H1 (cell line): ENCODE measurements at regions not wholly inside any gene's neighbourhood (a gene's known extent, or its start where the extent isn't known, plus 50 kb on each side); places are given as distances from the start of the nearest gene placed in this dataset.

ENCODE experiments used
- CTCF ChIA-PET: fragments of 300-600 bp; sonication (Branson Sonifier 250); formaldehyde crosslinking; loops from one replicate; lab custom pipeline; 2021; ENCODE audit not compliant: partially characterized antibody; lab: Charles Lee
- POLR2A ChIA-PET: fragments of 300-600 bp; sonication (Branson Sonifier 250); formaldehyde crosslinking; loops from one replicate; lab custom pipeline; 2021; ENCODE audit warnings: inconsistent platforms; ENCODE audit not compliant: partially characterized antibody; lab: Charles Lee
- DNase-seq, 2 experiments: peaks; one replicate each; pipeline versions ENCODE4 v3.0.0 to v3.0.0-alpha.2; 2010 to 2022; ENCODE audit warnings: low spot score in 2 of 2, low read depth in 1 of 2, mixed read lengths in 1 of 2
- FAIRE-seq: peaks from 2 replicates; lab custom pipeline; 2011; peaks lifted over from hg19 to GRCh38; lab: Jason Lieb, UNC
- H2AFZ ChIP-seq: 2 replicates; pipeline ENCODE4 v1.8.1; 2012; ENCODE audit warnings: low read length, inconsistent platforms
- H2AK5ac ChIP-seq: 2 replicates; pipeline ENCODE4 v1.6.1; 2013; ENCODE audit warnings: low read depth, low read length
- H2BK120ac ChIP-seq: replicated peaks from 2 replicates; pipeline ENCODE3; 2013; ENCODE audit warnings: low read depth, low read length, inconsistent platforms
- H2BK12ac ChIP-seq: 2 replicates; pipeline ENCODE4 v1.6.1; 2013; ENCODE audit warnings: low read depth, low read length
- H2BK15ac ChIP-seq: 2 replicates; pipeline ENCODE4 v1.6.1; 2013; ENCODE audit warnings: low read length
- H2BK20ac ChIP-seq: 2 replicates; pipeline ENCODE4 v1.6.1; 2013; ENCODE audit warnings: low read length
- H2BK5ac ChIP-seq: 2 replicates; pipeline ENCODE4 v1.6.1; 2013; ENCODE audit warnings: low read depth, low read length
- H3K14ac ChIP-seq: 2 replicates; pipeline ENCODE4 v1.6.1; 2013; ENCODE audit warnings: inconsistent platforms; ENCODE audit not compliant: insufficient read length
- H3K18ac ChIP-seq: 2 replicates; pipeline ENCODE4 v1.6.1; 2013; ENCODE audit warnings: low read length; ENCODE audit errors: extremely low read depth
- H3K23ac ChIP-seq: 2 replicates; pipeline ENCODE4 v1.6.1; 2013; ENCODE audit warnings: inconsistent platforms; ENCODE audit not compliant: insufficient read length
- H3K23me2 ChIP-seq: 2 replicates; pipeline ENCODE4 v1.6.1; 2013; ENCODE audit warnings: low read depth, low read length
- H3K27ac ChIP-seq: 2 replicates; pipeline ENCODE4 v1.6.1; 2011; ENCODE audit warnings: low read depth, low read length, inconsistent platforms
- H3K27me3 ChIP-seq, 4 experiments: replicated peaks in 1 of 4; 1 replicate in 1 of 4; 2 replicates in 3 of 4; pipeline versions ENCODE4 v1.6.1 to v1.8.1; 2011 to 2013; ENCODE audit warnings: low read length in 3 of 4, mild to moderate bottlenecking in 3 of 4, inconsistent platforms in 2 of 4, mixed read lengths in 2 of 4, moderate library complexity in 1 of 4; ENCODE audit not compliant: control insufficient read depth in 3 of 4, insufficient read depth in 3 of 4; ENCODE audit errors: extremely low read depth in 1 of 4
- H3K36me3 ChIP-seq, 4 experiments: 2 replicates each; pipeline versions ENCODE4 v1.6.1 to v1.8.1; 2011 to 2013; ENCODE audit warnings: mild to moderate bottlenecking in 4 of 4, low read length in 3 of 4, moderate library complexity in 2 of 4, control low read depth in 1 of 4, inconsistent platforms in 1 of 4; ENCODE audit not compliant: insufficient read depth in 4 of 4, control insufficient read depth in 2 of 4
- H3K4ac ChIP-seq: replicated peaks from 2 replicates; pipeline ENCODE3; 2013; ENCODE audit warnings: low read length, low read depth, mixed read lengths, inconsistent platforms; ENCODE audit not compliant: insufficient read length
- H3K4me1 ChIP-seq, 4 experiments: replicated peaks in 1 of 4; 1 replicate in 1 of 4; 2 replicates in 3 of 4; pipeline versions ENCODE4 v1.6.1 to v1.8.1; 2011 to 2013; ENCODE audit warnings: low read length in 3 of 4, inconsistent platforms in 2 of 4, mixed read lengths in 1 of 4; ENCODE audit not compliant: insufficient read depth in 4 of 4, control insufficient read depth in 3 of 4
- H3K4me2 ChIP-seq, 2 experiments: 2 replicates each; pipeline versions ENCODE4 v1.6.1 to v1.8.1; 2011 to 2013; ENCODE audit warnings: low read depth in 2 of 2, low read length in 2 of 2, control low read depth in 1 of 2, inconsistent platforms in 1 of 2, mild to moderate bottlenecking in 1 of 2; ENCODE audit not compliant: insufficient read depth in 1 of 2
- H3K4me3 ChIP-seq, 4 experiments: fragments of 200-600, 300-600 bp in 1 of 4; sonication (generic), shearing (Covaris generic), sonication (Bioruptor Twin) in 1 of 4; 2 replicates each; pipeline versions ENCODE4 v1.5.1 to v1.8.1; 2011 to 2016; ENCODE audit warnings: low read length in 4 of 4, low read depth in 3 of 4, control low read depth in 2 of 4, inconsistent platforms in 2 of 4, mild to moderate bottlenecking in 2 of 4, mixed read lengths in 1 of 4, moderate library complexity in 1 of 4; ENCODE audit not compliant: insufficient read depth in 2 of 4; ENCODE audit errors: extremely low read depth in 1 of 4
- H3K56ac ChIP-seq: replicated peaks from 2 replicates; pipeline ENCODE3; 2013; ENCODE audit warnings: low read depth, mild to moderate bottlenecking, mixed read lengths, low read length, inconsistent platforms; ENCODE audit not compliant: insufficient read length
- H3K79me1 ChIP-seq: 2 replicates; pipeline ENCODE4 v1.6.1; 2013; ENCODE audit warnings: low read depth, low read length, control low read depth
- H3K79me2 ChIP-seq, 2 experiments: 2 replicates each; pipeline versions ENCODE4 v1.6.1 to v1.8.1; 2012 to 2013; ENCODE audit warnings: low read length in 2 of 2, mild to moderate bottlenecking in 2 of 2, inconsistent platforms in 1 of 2; ENCODE audit not compliant: insufficient read depth in 2 of 2, control insufficient read depth in 1 of 2
- H3K9ac ChIP-seq, 4 experiments: replicated peaks in 1 of 4; 1 replicate in 1 of 4; 2 replicates in 3 of 4; pipeline versions ENCODE4 v1.6.1 to v1.8.1; 2011 to 2013; ENCODE audit warnings: low read depth in 3 of 4, low read length in 3 of 4, control low read depth in 2 of 4, mild to moderate bottlenecking in 2 of 4, moderate library complexity in 2 of 4, inconsistent platforms in 1 of 4; ENCODE audit errors: extremely low read depth in 1 of 4
- H3K9me3 ChIP-seq, 2 experiments: 2 replicates each; pipeline versions ENCODE4 v1.6.1 to v1.8.1; 2012 to 2013; ENCODE audit warnings: mild to moderate bottlenecking in 2 of 2, moderate library complexity in 2 of 2, control low read depth in 1 of 2, inconsistent platforms in 1 of 2, low read depth in 1 of 2, low read length in 1 of 2, mixed read lengths in 1 of 2; ENCODE audit not compliant: insufficient read depth in 2 of 2
- H4K20me1 ChIP-seq, 2 experiments: replicated peaks in 1 of 2; 2 replicates each; pipeline versions ENCODE3 to v1.8.1; 2011 to 2013; ENCODE audit warnings: inconsistent platforms in 2 of 2, low read length in 2 of 2, mild to moderate bottlenecking in 1 of 2; ENCODE audit not compliant: insufficient read depth in 2 of 2, control insufficient read depth in 1 of 2
- H4K5ac ChIP-seq: 2 replicates; pipeline ENCODE4 v1.6.1; 2013; ENCODE audit warnings: low read length, low read depth, mixed read lengths, inconsistent platforms; ENCODE audit not compliant: insufficient read length
- H4K8ac ChIP-seq: 2 replicates; pipeline ENCODE4 v1.8.0; 2013; ENCODE audit warnings: mild to moderate bottlenecking, moderate library complexity, low read length, inconsistent platforms; ENCODE audit not compliant: insufficient read depth; ENCODE audit errors: extremely low read depth
- H4K91ac ChIP-seq: replicated peaks from 2 replicates; pipeline ENCODE3; 2013; ENCODE audit warnings: low read length, mixed read lengths, inconsistent platforms; ENCODE audit not compliant: insufficient read length
- BCL11A ChIP-seq, 2 experiments: IDR thresholded peaks; one replicate each; pipeline ENCODE4 v1.6.1; 2011; ENCODE audit warnings: low read depth in 2 of 2, low read length in 2 of 2, mild to moderate bottlenecking in 2 of 2
- BRCA1 ChIP-seq: IDR thresholded peaks from 2 replicates; pipeline ENCODE4 v1.6.1; 2012; ENCODE audit warnings: low read depth, low read length, improper control_type of control experiment
- CBX8 ChIP-seq: fragments of 300-800, 300-1000 bp; sonication (generic); IDR thresholded peaks from 2 replicates; pipeline ENCODE4 v1.7.1; 2016; ENCODE audit warnings: low read depth, low read length, borderline replicate concordance
- GTF2F1 ChIP-seq: IDR thresholded peaks from 2 replicates; pipeline ENCODE4 v1.6.1; 2012; ENCODE audit warnings: low read depth, low read length, improper control_type of control experiment, borderline replicate concordance
- HDAC2 ChIP-seq, 2 experiments: fragments of 300-600 bp in 1 of 2; sonication (generic) in 1 of 2; IDR thresholded peaks; 2 replicates each; pipeline ENCODE4 v1.6.1; 2011 to 2012; ENCODE audit warnings: low read depth in 2 of 2, low read length in 2 of 2, mild to moderate bottlenecking in 2 of 2, moderate library complexity in 2 of 2, borderline replicate concordance in 1 of 2, inconsistent platforms in 1 of 2
- KDM1A ChIP-seq: fragments of 200-600, 300-600 bp; sonication (generic); IDR thresholded peaks from 2 replicates; pipeline ENCODE4 v1.7.1; 2016; ENCODE audit warnings: mild to moderate bottlenecking, low read length, borderline replicate concordance
- POLR2A ChIP-seq, 2 experiments: IDR thresholded peaks; 1 replicate in 1 of 2; 2 replicates in 1 of 2; pipeline ENCODE4 v1.6.1; 2011; ENCODE audit warnings: low read depth in 2 of 2, low read length in 2 of 2, mild to moderate bottlenecking in 2 of 2; ENCODE audit errors: control extremely low read depth in 1 of 2
- POLR2AphosphoS5 ChIP-seq: IDR thresholded peaks from 2 replicates; pipeline ENCODE4 v1.6.1; 2011; ENCODE audit warnings: low read depth, low read length
- RBBP5 ChIP-seq: IDR thresholded peaks from 2 replicates; pipeline ENCODE4 v1.7.1; 2012; ENCODE audit warnings: low read depth, mild to moderate bottlenecking, inconsistent platforms, low read length, moderate library complexity, borderline replicate concordance
- SIRT6 ChIP-seq: IDR thresholded peaks from one replicate; pipeline ENCODE4 v1.7.1; 2012; ENCODE audit warnings: low read length, inconsistent platforms
- SIX5 ChIP-seq: IDR thresholded peaks from 2 replicates; pipeline ENCODE4 v1.6.1; 2011; ENCODE audit warnings: mild to moderate bottlenecking, low read depth, low read length
- TAF7 ChIP-seq: optimal IDR thresholded peaks from 2 replicates; pipeline ENCODE3; 2011; ENCODE audit warnings: low read depth, mild to moderate bottlenecking, inconsistent platforms, low read length, moderate library complexity, borderline replicate concordance
- TCF12 ChIP-seq: IDR thresholded peaks from 2 replicates; pipeline ENCODE4 v1.6.1; 2011; ENCODE audit warnings: low read depth, mild to moderate bottlenecking, low read length
- TEAD4 ChIP-seq: IDR thresholded peaks from 2 replicates; pipeline ENCODE4 v1.6.1; 2012; ENCODE audit warnings: low read depth, low read length, inconsistent platforms, mixed read lengths
- WGBS, 2 experiments: shearing (Covaris generic) in 1 of 2; methylation state at CpG; one replicate each; pipeline versions ENCODE4 v1.1.6 to v1.1.7; 2013 to 2015; ENCODE audit warnings: low lambda C conversion rate in 2 of 2, mixed read lengths in 2 of 2, inconsistent platforms in 1 of 2, low coverage in 1 of 2, missing lambda C conversion rate in 1 of 2; ENCODE audit not compliant: insufficient replicate concordance in 2 of 2, insufficient coverage in 1 of 2, insufficient read length in 1 of 2; ENCODE audit errors: extremely low coverage in 1 of 2, missing lambda C conversion rate in 1 of 2; 5-methylcytosine and 5-hydroxymethylcytosine counted together

DNA sequence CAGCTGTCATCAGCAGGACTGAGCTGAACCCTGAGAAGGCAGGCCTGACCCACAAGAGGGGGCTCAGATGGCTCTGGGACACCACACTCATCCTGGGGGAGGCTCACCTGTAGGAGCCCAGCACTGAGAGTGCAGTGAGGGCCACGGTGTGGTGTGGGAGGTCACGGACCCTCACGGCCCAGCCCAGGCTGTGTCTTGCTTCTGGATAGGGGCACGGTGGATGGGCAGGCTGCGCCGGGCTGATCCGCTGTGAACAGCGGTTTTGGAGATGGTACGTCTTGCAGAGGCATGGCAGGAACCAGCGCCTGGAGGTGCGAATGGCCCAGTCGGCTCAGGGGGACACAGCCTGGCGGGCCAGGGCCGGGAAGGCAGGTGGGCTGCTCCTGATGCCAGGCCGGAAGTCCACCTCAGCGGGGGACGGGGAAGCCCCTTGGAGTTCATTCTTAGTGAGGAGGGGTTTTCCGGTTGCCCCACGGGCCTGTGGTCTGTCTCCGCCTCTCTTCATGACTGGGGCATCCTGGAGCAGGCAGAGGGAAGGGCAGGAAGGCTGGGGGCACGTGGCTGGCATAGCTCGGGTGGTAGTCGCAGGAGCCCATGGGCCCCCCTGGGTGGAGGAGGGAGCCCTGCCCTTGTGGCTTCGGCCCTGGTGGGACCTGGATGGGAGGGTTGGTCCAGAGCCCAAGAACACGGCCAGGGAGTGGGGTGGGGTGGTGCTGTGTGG, 112.5 kb downstream of the UNCX start:
- H4K5ac ChIP-seq: no peak overlapping the region
- no peak overlapping the region for H2BK5ac ChIP-seq
- H3K27me3 ChIP-seq: no peaks in the 10 kb centered on the region
- no peak overlapping the region for H3K56ac ChIP-seq
- no peaks in the 10 kb centered on the region for H4K20me1 ChIP-seq
- H3K36me3 ChIP-seq: no peaks in the 10 kb centered on the region
- POLR2A ChIA-PET: no interaction called here
- no peaks in the 10 kb centered on the region for H3K9me3 ChIP-seq
- H2BK15ac ChIP-seq: no peak overlapping the region; the same call in 1 of the 2 replicates
- H4K91ac ChIP-seq: no peak overlapping the region
- H3K4me3 ChIP-seq: no peak overlapping the region
- no peak overlapping the region for H3K23ac ChIP-seq
- no peak overlapping the region for H3K14ac ChIP-seq
- no peak overlapping the region for H2AK5ac ChIP-seq
- H2BK20ac ChIP-seq: no peak overlapping the region
- H3K79me2 ChIP-seq: no peaks in the 10 kb centered on the region
- H3K4me2 ChIP-seq: no peak overlapping the region
- no peak for FAIRE-seq
- no peaks in the 10 kb centered on the region for H3K23me2 ChIP-seq
- no peak overlapping the region for H2BK120ac ChIP-seq
- H2AFZ ChIP-seq: no peak overlapping the region
- no peaks in the 10 kb centered on the region for H3K4me1 ChIP-seq
- no peak overlapping the region for H4K8ac ChIP-seq
- WGBS, 2 experiments: 89% methylated on average over 23 of the region's 25 CpGs; no CpG with 5 or more reads in 1 of the 2 experiments
- no peak overlapping the region for H3K9ac ChIP-seq
- no peak overlapping the region for H3K4ac ChIP-seq
- no peaks in the 10 kb centered on the region for H3K79me1 ChIP-seq
- CTCF ChIA-PET: interaction anchor here (1.0 to 1.6 kb wide), 2 partner anchors 9 to 11 kb away, joined by 3 to 4 read pairs; no protein-coding TSS in a partner anchor
- H3K27ac ChIP-seq: no peak overlapping the region
- no peak overlapping the region for H3K18ac ChIP-seq
- no peak for DNase-seq
- no peak overlapping the region for H2BK12ac ChIP-seq
- TF ChIP-seq POLR2AphosphoS5: no peak
- no peak for TF ChIP-seq GTF2F1
- TF ChIP-seq CBX8: no peak
- no peak for TF ChIP-seq SIRT6
- TF ChIP-seq KDM1A: no peak
- no peak for TF ChIP-seq RBBP5
- no peak for TF ChIP-seq TAF7
- TF ChIP-seq BRCA1: no peak
- no peak for TF ChIP-seq BCL11A (IDR thresholded peaks at IDR 0.05; ENCODE audit: low read depth in 2 of 2, low read length in 2 of 2)
- TF ChIP-seq TCF12: no peak
- TF ChIP-seq SIX5: no peak
- TF ChIP-seq TEAD4: no peak
- no peak for TF ChIP-seq POLR2A (IDR thresholded peaks at IDR 0.05; ENCODE audit: control extremely low read depth in 1 of 2, low read depth in 2 of 2, low read length in 2 of 2)
- no peak for TF ChIP-seq HDAC2 (IDR thresholded peaks at IDR 0.05; ENCODE audit: borderline replicate concordance in 1 of 2, low read depth in 2 of 2, low read length in 2 of 2)
